ENCODE measurements at regions not wholly inside any gene's neighbourhood (a gene's known extent, or its start where the extent isn't known, plus 50 kb on each side); places are given as distances from the start of the nearest gene placed in this dataset.

DNA sequence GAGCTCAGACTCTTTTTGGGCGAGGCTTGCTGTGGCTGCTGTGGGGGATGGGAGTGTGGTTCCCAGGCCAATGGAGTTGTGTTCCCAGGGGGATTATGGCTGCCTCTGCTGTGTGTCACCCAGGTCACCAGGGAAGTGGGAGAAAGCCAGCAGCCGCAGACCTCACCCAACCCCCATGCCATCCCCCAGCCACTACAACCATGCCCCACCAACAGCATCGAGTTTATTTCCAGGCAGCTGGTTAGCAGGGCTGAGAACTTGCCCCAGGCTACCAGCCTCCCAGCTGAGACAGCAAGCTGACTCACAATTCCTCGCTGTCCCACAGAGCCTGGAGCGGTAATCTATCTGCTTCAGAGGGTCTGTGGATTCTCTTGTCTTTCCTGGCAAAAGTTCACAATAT, 331.7 kb downstream of the FRK start:
- no peak overlapping the region for H3K4me3 Mint-ChIP-seq
- POLR2A ChIA-PET = no interaction called here
- H3K36me3 Mint-ChIP-seq (ENCODE audit: low read depth) = no peaks in the 10 kb centered on the region
- no peaks in the 10 kb centered on the region for H3K27me3 Mint-ChIP-seq
- H3K9me3 Mint-ChIP-seq = no peaks in the 10 kb centered on the region
- H3K4me1 Mint-ChIP-seq = no peaks in the 10 kb centered on the region
- CTCF ChIA-PET = no interaction called here
- H3K27ac Mint-ChIP-seq = no peak overlapping the region
- no peak for DNase-seq

DNA sequence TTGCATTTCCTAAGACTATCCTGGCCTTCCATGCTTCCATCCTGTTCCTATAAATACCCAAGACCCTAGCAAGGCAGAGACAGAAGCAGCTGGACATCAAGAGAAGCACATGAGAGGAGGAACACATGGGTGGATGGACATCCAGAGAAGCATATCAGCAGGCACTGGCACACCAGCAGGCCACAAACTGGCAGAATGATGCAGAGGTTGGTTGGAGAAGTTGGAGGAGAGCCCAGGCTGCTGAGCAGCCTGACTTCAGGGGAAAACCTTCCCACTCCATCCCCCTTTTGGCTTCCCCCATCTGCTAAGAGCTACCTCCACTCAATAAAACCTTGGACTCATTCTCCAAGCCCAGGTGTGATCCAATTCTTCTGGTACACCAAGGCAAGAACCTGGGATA, 332.5 kb downstream of the FRK start:
- Mint-ChIP-seq H3K27me3 (no peaks in the 10 kb centered on the region), H3K9me3 (no peaks in the 10 kb centered on the region), H3K27ac (no peak overlapping the region), H3K4me1 (no peaks in the 10 kb centered on the region), H3K36me3 (ENCODE audit: low read depth) (no peaks in the 10 kb centered on the region), H3K4me3 (no peak overlapping the region)
- CTCF ChIA-PET = no interaction called here
- POLR2A ChIA-PET = no interaction called here
- DNase-seq = no peak

DNA sequence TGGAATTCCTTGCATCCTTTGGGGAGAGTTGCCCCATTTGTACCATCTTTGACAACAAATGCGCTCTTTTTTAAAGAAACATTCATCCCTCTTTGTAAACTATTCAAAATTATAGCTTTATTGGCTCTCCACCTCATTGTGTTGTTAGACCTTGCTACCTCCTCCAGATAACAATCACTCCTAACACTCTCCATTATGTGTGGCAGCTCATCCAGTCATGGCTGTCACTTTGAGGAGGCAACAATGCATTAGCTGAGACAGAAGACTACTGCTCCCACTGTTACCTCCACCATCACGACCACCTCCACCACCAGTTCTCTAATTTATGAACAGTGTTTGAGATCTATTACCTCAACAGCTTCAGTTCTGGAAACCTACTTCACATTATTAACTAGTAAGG, 339.1 kb downstream of the FRK start:
- no peak for DNase-seq
- H3K4me3 Mint-ChIP-seq = no peak overlapping the region
- no peaks in the 10 kb centered on the region for H3K4me1 Mint-ChIP-seq
- H3K27ac Mint-ChIP-seq = no peak overlapping the region
- no peaks in the 10 kb centered on the region for H3K9me3 Mint-ChIP-seq
- POLR2A ChIA-PET = no interaction called here
- no peaks in the 10 kb centered on the region for H3K36me3 Mint-ChIP-seq (ENCODE audit: low read depth)
- no peaks in the 10 kb centered on the region for H3K27me3 Mint-ChIP-seq
- CTCF ChIA-PET = no interaction called here

DNA sequence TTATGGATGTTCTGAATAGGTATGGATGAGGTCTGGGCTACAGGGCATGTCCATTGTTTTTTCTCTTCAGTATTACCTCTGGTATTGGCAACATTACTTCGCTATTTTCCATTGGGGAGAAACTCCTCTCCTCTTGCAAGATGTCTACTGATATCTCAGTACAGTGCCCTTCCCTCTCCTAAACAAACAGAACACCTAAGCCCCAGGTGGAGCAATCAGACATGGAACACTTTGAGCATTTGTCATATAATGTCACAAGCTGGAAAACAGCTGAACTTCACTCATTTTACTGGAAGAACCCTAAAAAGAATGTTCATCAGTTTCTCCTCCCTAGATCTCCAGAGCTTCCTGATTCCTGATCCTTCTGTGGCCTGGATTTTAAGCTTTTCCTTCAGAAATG, 339.8 kb downstream of the FRK start:
- ChIA-PET CTCF (no interaction called here), POLR2A (no interaction called here)
- H3K27ac Mint-ChIP-seq = no peak overlapping the region
- no peaks in the 10 kb centered on the region for H3K27me3 Mint-ChIP-seq
- H3K36me3 Mint-ChIP-seq (ENCODE audit: low read depth) = no peaks in the 10 kb centered on the region
- no peaks in the 10 kb centered on the region for H3K4me1 Mint-ChIP-seq
- H3K4me3 Mint-ChIP-seq = no peak overlapping the region
- no peaks in the 10 kb centered on the region for H3K9me3 Mint-ChIP-seq
- DNase-seq = no peak

- H3K4me3 Mint-ChIP-seq = no peak overlapping the region
- H3K27ac Mint-ChIP-seq = no peak overlapping the region
- no peaks in the 10 kb centered on the region for H3K36me3 Mint-ChIP-seq (ENCODE audit: low read depth)
- CTCF ChIA-PET = no interaction called here
- no peaks in the 10 kb centered on the region for H3K27me3 Mint-ChIP-seq
- H3K9me3 Mint-ChIP-seq = no peaks in the 10 kb centered on the region
- DNase-seq = no peak
- POLR2A ChIA-PET = no interaction called here
- no peaks in the 10 kb centered on the region for H3K4me1 Mint-ChIP-seq
Observed at GRCh38 chr6:115717472-115717871, 343.2 kb downstream of the FRK start.

- Mint-ChIP-seq H3K9me3 (no peaks in the 10 kb centered on the region), H3K36me3 (ENCODE audit: low read depth) (no peaks in the 10 kb centered on the region), H3K4me1 (no peaks in the 10 kb centered on the region), H3K27me3 (no peaks in the 10 kb centered on the region), H3K4me3 (no peak overlapping the region), H3K27ac (no peak overlapping the region)
- ChIA-PET CTCF (no interaction called here), POLR2A (no interaction called here)
- no peak for DNase-seq
Observed at GRCh38 chr6:115717062-115717461, 343.6 kb downstream of the FRK start.

DNA sequence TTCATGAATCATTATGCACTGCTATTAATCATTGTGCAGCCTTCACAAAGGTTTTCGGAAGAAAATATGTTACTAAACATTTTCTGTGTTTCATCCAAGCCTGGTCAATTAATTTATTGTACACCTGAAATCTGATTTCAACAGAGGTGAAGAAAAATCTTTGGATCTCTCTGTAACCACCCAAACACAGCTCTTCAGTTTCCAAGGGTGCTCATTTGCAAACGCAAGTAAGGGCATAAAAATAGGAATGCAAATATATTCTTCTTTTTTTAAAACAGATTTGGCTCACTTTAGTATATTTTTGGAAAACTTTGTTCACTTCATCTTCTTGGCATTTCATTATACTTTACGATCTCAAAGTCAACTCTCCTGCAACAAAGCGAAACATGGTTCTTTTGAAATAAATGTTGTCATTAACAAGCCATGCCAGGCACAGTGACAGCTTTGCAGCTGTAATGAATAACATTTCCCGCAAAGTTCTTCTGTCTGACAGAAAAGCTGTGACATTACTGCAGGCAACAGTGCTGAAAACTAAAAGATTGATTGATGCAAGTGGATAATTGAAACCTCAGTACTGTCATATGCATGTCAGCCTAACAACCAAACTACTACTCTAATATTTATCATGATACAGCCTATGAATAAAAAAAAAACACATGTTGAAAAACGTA, 348.3 kb downstream of the FRK start:
- H3K9me3 Mint-ChIP-seq = no peaks in the 10 kb centered on the region
- H3K27ac Mint-ChIP-seq = no peak overlapping the region
- no peaks in the 10 kb centered on the region for H3K36me3 Mint-ChIP-seq (ENCODE audit: low read depth)
- POLR2A ChIA-PET = no interaction called here
- H3K27me3 Mint-ChIP-seq = no peaks in the 10 kb centered on the region
- CTCF ChIA-PET = no interaction called here
- H3K4me1 Mint-ChIP-seq = no peaks in the 10 kb centered on the region
- DNase-seq = no peak
- no peak overlapping the region for H3K4me3 Mint-ChIP-seq

- CTCF ChIA-PET = no interaction called here
- DNase-seq = no peak
- Mint-ChIP-seq H3K4me1 (no peaks in the 10 kb centered on the region), H3K4me3 (no peak overlapping the region), H3K27ac (no peak overlapping the region), H3K36me3 (ENCODE audit: low read depth) (no peaks in the 10 kb centered on the region), H3K27me3 (no peaks in the 10 kb centered on the region), H3K9me3 (peaks cover under 1% of the 10 kb centered on the region)
- POLR2A ChIA-PET = no interaction called here
Observed at GRCh38 chr6:115708850-115709249, 351.8 kb downstream of the FRK start.

- no peaks in the 10 kb centered on the region for H3K27me3 Mint-ChIP-seq
- H3K4me3 Mint-ChIP-seq = no peak overlapping the region
- no peak overlapping the region for H3K27ac Mint-ChIP-seq
- peaks cover 8% of the 10 kb centered on the region for H3K9me3 Mint-ChIP-seq
- H3K4me1 Mint-ChIP-seq = no peaks in the 10 kb centered on the region
- DNase-seq = no peak
- ChIA-PET CTCF (no interaction called here), POLR2A (no interaction called here)
- no peaks in the 10 kb centered on the region for H3K36me3 Mint-ChIP-seq (ENCODE audit: low read depth)
Observed at GRCh38 chr6:115706981-115707380, 353.7 kb downstream of the FRK start.

GRCh38 chr6:115706324-115706723, 354.4 kb downstream of the FRK start:
- Mint-ChIP-seq H3K36me3 (ENCODE audit: low read depth) (no peaks in the 10 kb centered on the region), H3K9me3 (peaks cover 8% of the 10 kb centered on the region), H3K27ac (no peak overlapping the region), H3K27me3 (no peaks in the 10 kb centered on the region), H3K4me3 (no peak overlapping the region), H3K4me1 (no peaks in the 10 kb centered on the region)
- no peak for DNase-seq
- ChIA-PET CTCF (no interaction called here), POLR2A (interaction anchor here (0.7 kb wide), 1 partner anchor 166 kb away, joined by 3 read pairs; no protein-coding TSS in a partner anchor)

GRCh38 chr6:115704028-115704427, 356.7 kb downstream of the FRK start:
- Mint-ChIP-seq H3K27ac (no peak overlapping the region), H3K4me1 (no peaks in the 10 kb centered on the region), H3K4me3 (no peak overlapping the region), H3K36me3 (ENCODE audit: low read depth) (no peaks in the 10 kb centered on the region), H3K9me3 (peaks cover 8% of the 10 kb centered on the region), H3K27me3 (no peaks in the 10 kb centered on the region)
- ChIA-PET CTCF (no interaction called here), POLR2A (no interaction called here)
- no peak for DNase-seq

GRCh38 chr6:115691433-115691832, 369.3 kb downstream of the FRK start:
- Mint-ChIP-seq H3K27ac (no peak overlapping the region), H3K27me3 (no peaks in the 10 kb centered on the region), H3K36me3 (ENCODE audit: low read depth) (no peaks in the 10 kb centered on the region), H3K9me3 (peaks cover 2% of the 10 kb centered on the region), H3K4me3 (no peak overlapping the region), H3K4me1 (no peaks in the 10 kb centered on the region)
- DNase-seq = no peak
- POLR2A ChIA-PET = no interaction called here
- CTCF ChIA-PET = no interaction called here

GRCh38 chr6:115690854-115691253, 369.8 kb downstream of the FRK start:
- Mint-ChIP-seq H3K4me1 (no peaks in the 10 kb centered on the region), H3K9me3 (peaks cover 2% of the 10 kb centered on the region), H3K27me3 (no peaks in the 10 kb centered on the region), H3K27ac (no peak overlapping the region), H3K36me3 (ENCODE audit: low read depth) (no peaks in the 10 kb centered on the region), H3K4me3 (no peak overlapping the region)
- CTCF ChIA-PET = no interaction called here
- POLR2A ChIA-PET = no interaction called here
- no peak for DNase-seq

DNA sequence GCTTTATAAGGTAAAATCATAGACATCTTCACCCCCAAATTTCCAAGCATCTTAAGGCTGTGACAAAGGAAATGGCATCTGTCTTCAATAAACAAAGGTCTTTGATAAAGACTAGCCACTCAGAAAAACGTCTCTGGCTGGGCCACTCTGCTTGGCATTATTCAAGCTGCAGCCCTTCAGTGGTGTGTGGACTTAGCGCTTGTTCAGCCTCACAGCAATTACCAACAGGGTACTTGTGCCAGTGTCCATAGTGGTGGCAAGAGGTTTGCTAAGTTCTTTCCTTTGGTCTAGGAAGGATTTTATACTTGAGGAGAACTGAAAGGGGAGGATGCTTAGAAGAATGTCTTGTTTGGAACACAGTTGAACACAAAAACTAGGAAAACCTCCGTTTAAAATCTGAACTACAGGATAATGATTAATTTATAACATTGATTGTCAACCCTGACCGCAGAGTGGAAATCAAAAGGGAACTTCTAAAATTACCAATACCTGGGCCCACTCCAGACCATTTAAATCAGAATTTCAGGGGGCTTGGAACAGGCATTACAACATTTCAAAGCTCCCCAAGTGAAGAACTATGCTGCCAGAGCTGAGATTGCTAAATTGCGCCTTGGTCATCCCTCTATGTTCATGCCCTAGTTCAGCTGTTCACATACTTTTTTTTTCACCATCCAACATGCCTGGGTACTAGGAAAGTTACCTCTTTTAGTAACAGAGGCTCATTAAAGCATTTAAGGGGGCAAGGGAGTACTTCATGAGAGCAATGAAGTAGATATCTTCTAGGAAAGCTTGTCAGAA, 378.5 kb downstream of the FRK start:
- no peaks in the 10 kb centered on the region for H3K4me1 Mint-ChIP-seq

More for the DNA sequence above, 378.5 kb downstream of the FRK start:
- POLR2A ChIA-PET = no interaction called here
- DNase-seq = no peak
- peaks cover 2% of the 10 kb centered on the region for H3K9me3 Mint-ChIP-seq
- H3K27me3 Mint-ChIP-seq = no peaks in the 10 kb centered on the region
- H3K4me3 Mint-ChIP-seq = no peak overlapping the region
- no peak overlapping the region for H3K27ac Mint-ChIP-seq
- CTCF ChIA-PET = no interaction called here
- no peaks in the 10 kb centered on the region for H3K36me3 Mint-ChIP-seq (ENCODE audit: low read depth)

Measured in activated CD4-positive, alpha-beta memory T cell treated with anti-CD3 and anti-CD28 coated beads, Interleukin-2, amount 10 ng/mL, durations not matched to agents 7 days and 5 days (primary cell).